SIG-M5 treated with dmso at 0.1 percent for 504 hours (cell line): ENCODE measurements at regions not wholly inside any gene's neighbourhood (a gene's known extent, or its start where the extent isn't known, plus 50 kb on each side); places are given as distances from the start of the nearest gene placed in this dataset.
"Not testable (repeated sequence)": the region's sequence is repeated elsewhere in the genome, so short reads cannot be mapped to it uniquely, and the experiment has no call there.

Source experiments
- DNase-seq: peaks from one replicate; lab custom pipeline; 2025; ENCODE audit not compliant: unreplicated experiment; lab: John Stamatoyannopoulos, UW

- peak; percentile 70 for DNase-seq
Observed at GRCh38 chr4:162497564-162498167, 333.9 kb upstream of the FSTL5 start.

GRCh38 chr4:162494935-162495334 lies 331.1 kb upstream of the FSTL5 start:
- no peak for DNase-seq

- no peak for DNase-seq
Observed at GRCh38 chr4:162485486-162485885, 321.7 kb upstream of the FSTL5 start.

GRCh38 chr4:162475246-162475645 lies 311.4 kb upstream of the FSTL5 start:
- no peak for DNase-seq

GRCh38 chr4:162469977-162470376 lies 306.2 kb upstream of the FSTL5 start:
- no peak for DNase-seq

GRCh38 chr4:162465356-162465755 lies 301.6 kb upstream of the FSTL5 start:
- not testable (repeated sequence) for DNase-seq

GRCh38 chr4:162461952-162462351 lies 298.2 kb upstream of the FSTL5 start:
- no peak for DNase-seq

GRCh38 chr4:162458051-162458450 lies 294.3 kb upstream of the FSTL5 start:
- DNase-seq = no peak

- DNase-seq = no peak
Observed at GRCh38 chr4:162457071-162457865, 293.5 kb upstream of the FSTL5 start.

GRCh38 chr4:162456106-162456505 lies 292.3 kb upstream of the FSTL5 start:
- DNase-seq = no peak

GRCh38 chr4:162450531-162451035 lies 286.8 kb upstream of the FSTL5 start:
- no peak for DNase-seq

GRCh38 chr4:162443510-162443909 lies 279.7 kb upstream of the FSTL5 start:
- DNase-seq = no peak

GRCh38 chr4:162442128-162442527 lies 278.3 kb upstream of the FSTL5 start:
- no peak for DNase-seq

GRCh38 chr4:162422312-162422711 lies 258.5 kb upstream of the FSTL5 start:
- DNase-seq = no peak

GRCh38 chr4:162410854-162411253 lies 247.1 kb upstream of the FSTL5 start:
- no peak for DNase-seq

GRCh38 chr4:162409048-162409447 lies 245.2 kb upstream of the FSTL5 start:
- no peak for DNase-seq

GRCh38 chr4:162408309-162408708 lies 244.5 kb upstream of the FSTL5 start:
- DNase-seq = no peak

- peak; percentile 23 for DNase-seq
Observed at GRCh38 chr4:162406637-162407365, 243.0 kb upstream of the FSTL5 start.

GRCh38 chr4:162403932-162404331 lies 240.1 kb upstream of the FSTL5 start:
- no peak for DNase-seq

GRCh38 chr4:162403419-162403818 lies 239.6 kb upstream of the FSTL5 start:
- DNase-seq = no peak

GRCh38 chr4:162401021-162401420 lies 237.2 kb upstream of the FSTL5 start:
- DNase-seq = no peak

- no peak for DNase-seq
Observed at GRCh38 chr4:162392946-162393345, 229.1 kb upstream of the FSTL5 start.
